ENCODE measurements at regions not wholly inside any gene's neighbourhood (a gene's known extent, or its start where the extent isn't known, plus 50 kb on each side); places are given as distances from the start of the nearest gene placed in this dataset.

DNA sequence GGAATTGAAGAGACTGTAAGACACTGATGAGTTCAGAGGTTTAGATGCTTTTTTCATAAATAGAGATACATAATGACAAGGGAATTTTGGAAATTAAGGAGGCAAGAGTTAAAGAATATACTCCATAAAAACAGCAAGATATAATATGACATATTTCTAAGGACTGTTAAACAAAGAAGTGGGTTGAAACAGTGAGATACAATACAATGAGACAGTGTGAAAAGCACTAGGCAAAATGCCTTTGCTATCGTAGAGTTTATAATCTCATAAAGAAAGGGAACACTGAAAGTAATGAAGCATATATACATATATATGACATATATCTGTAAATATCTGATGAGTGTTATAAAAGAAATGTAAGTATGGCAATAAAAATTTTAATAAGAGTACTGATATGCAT lies 1496.2 kb downstream of the TECRL start:
- TF ChIP-seq, protein P1, sequence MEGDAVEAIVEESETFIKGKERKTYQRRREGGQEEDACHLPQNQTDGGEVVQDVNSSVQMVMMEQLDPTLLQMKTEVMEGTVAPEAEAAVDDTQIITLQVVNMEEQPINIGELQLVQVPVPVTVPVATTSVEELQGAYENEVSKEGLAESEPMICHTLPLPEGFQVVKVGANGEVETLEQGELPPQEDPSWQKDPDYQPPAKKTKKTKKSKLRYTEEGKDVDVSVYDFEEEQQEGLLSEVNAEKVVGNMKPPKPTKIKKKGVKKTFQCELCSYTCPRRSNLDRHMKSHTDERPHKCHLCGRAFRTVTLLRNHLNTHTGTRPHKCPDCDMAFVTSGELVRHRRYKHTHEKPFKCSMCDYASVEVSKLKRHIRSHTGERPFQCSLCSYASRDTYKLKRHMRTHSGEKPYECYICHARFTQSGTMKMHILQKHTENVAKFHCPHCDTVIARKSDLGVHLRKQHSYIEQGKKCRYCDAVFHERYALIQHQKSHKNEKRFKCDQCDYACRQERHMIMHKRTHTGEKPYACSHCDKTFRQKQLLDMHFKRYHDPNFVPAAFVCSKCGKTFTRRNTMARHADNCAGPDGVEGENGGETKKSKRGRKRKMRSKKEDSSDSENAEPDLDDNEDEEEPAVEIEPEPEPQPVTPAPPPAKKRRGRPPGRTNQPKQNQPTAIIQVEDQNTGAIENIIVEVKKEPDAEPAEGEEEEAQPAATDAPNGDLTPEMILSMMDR (IDR thresholded peaks at IDR 0.05), result no peak
- TF ChIP-seq POLR2A (IDR thresholded peaks at IDR 0.05), result no peak
- Histone ChIP-seq H3K4me1 (no peaks in the 10 kb centered on the region), H3K4me3 (no peak overlapping the region)

DNA sequence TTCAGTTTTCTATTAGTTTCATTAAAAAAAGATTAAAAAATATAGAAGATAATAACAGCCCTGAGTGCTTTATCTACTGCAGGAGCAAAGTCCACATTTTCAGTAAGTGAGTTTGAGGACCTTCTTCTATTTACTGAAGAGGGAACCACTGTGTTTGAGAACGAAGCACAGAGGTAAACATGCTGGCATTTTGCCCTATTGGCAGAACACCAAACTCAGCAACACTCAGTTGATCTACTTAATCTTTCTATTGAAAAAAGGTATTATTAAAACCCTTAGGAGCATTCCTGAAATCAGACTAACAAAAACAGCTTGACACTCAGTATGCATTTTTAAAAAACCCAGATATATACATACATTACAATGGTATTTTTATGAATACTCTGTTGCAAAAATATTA lies 1496.7 kb downstream of the TECRL start:
- no peak overlapping the region for H3K27ac ChIP-seq
- no peak for DNase-seq
- H3K9me3 ChIP-seq, result no peaks in the 10 kb centered on the region
- H3K36me3 ChIP-seq, result no peaks in the 10 kb centered on the region
- no peak overlapping the region for H3K4me3 ChIP-seq
- H3K4me1 ChIP-seq, result no peaks in the 10 kb centered on the region
- H3K27me3 ChIP-seq, result no peaks in the 10 kb centered on the region
- TF ChIP-seq, protein P1 (IDR thresholded peaks at IDR 0.05), result no peak
- no peak for TF ChIP-seq POLR2A (IDR thresholded peaks at IDR 0.05)

More for the DNA sequence above, 1496.2 kb downstream of the TECRL start:
- Histone ChIP-seq H3K27ac (no peak overlapping the region), H3K36me3 (no peaks in the 10 kb centered on the region), H3K9me3 (no peaks in the 10 kb centered on the region), H3K27me3 (no peaks in the 10 kb centered on the region)
- no peak for DNase-seq

GRCh38 chr4:62909238-62909637 lies 1500.0 kb downstream of the TECRL start:
- H3K27me3 ChIP-seq, result no peaks in the 10 kb centered on the region
- no peaks in the 10 kb centered on the region for H3K9me3 ChIP-seq
- no peak overlapping the region for H3K27ac ChIP-seq
- no peaks in the 10 kb centered on the region for H3K36me3 ChIP-seq
- no peaks in the 10 kb centered on the region for H3K4me1 ChIP-seq
- no peak overlapping the region for H3K4me3 ChIP-seq
- DNase-seq, result no peak
- TF ChIP-seq, protein P1 (IDR thresholded peaks at IDR 0.05), result no peak
- no peak for TF ChIP-seq POLR2A (IDR thresholded peaks at IDR 0.05)

DNA sequence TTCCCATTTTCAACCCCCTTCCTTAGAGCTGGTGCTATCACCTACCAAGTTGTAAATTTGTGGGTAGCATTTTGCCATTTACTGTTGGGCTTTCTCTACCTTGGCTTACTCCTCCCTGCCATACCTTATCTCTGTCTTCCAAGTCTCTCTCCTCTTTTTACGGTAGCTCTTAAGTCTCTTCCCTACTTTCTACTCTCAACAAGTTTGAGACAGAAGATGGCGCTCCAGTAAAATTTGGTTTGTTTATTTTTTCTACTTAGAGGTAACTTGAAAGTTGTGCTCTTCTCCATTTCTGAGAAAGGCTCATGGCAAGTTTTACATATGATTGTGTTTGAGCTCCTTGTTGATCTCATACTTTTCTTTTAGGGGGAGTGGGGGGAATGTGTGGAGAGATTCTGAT lies 1508.1 kb downstream of the TECRL start:
- TF ChIP-seq POLR2A (IDR thresholded peaks at IDR 0.05), result no peak
- TF ChIP-seq, protein P1 (IDR thresholded peaks at IDR 0.05), result no peak
- Histone ChIP-seq H3K4me3 (no peak overlapping the region), H3K9me3 (peaks cover 0 to 4% (median 0%) of the 10 kb centered on the region in 4 donors), H3K4me1 (no peaks in the 10 kb centered on the region), H3K36me3 (no peaks in the 10 kb centered on the region), H3K27ac (no peak overlapping the region), H3K27me3 (no peaks in the 10 kb centered on the region)
- DNase-seq, result no peak

GRCh38 chr4:62899646-62900364 lies 1509.4 kb downstream of the TECRL start:
- no peaks in the 10 kb centered on the region for H3K36me3 ChIP-seq
- TF ChIP-seq, protein P1 (IDR thresholded peaks at IDR 0.05), result no peak
- TF ChIP-seq POLR2A (IDR thresholded peaks at IDR 0.05), result no peak

More at GRCh38 chr4:62899646-62900364, 1509.4 kb downstream of the TECRL start:
- H3K27me3 ChIP-seq, result no peaks in the 10 kb centered on the region
- H3K9me3 ChIP-seq, result peaks cover 0 to 4% (median 0%) of the 10 kb centered on the region in 4 donors
- H3K4me3 ChIP-seq, result no peak overlapping the region
- DNase-seq, result no peak
- H3K4me1 ChIP-seq, result no peaks in the 10 kb centered on the region
- H3K27ac ChIP-seq, result no peak overlapping the region

All from Peyer's patch (tissue), 4 donors.